NCI-H774 (cell line): ENCODE measurements at regions not wholly inside any gene's neighbourhood (a gene's known extent, or its start where the extent isn't known, plus 50 kb on each side); places are given as distances from the start of the nearest gene placed in this dataset.
"Not testable (repeated sequence)": the region's sequence is repeated elsewhere in the genome, so short reads cannot be mapped to it uniquely, and the experiment has no call there.

Experiments used
- DNase-seq: peaks from one replicate; lab custom pipeline; 2025; lab: John Stamatoyannopoulos, UW

DNA sequence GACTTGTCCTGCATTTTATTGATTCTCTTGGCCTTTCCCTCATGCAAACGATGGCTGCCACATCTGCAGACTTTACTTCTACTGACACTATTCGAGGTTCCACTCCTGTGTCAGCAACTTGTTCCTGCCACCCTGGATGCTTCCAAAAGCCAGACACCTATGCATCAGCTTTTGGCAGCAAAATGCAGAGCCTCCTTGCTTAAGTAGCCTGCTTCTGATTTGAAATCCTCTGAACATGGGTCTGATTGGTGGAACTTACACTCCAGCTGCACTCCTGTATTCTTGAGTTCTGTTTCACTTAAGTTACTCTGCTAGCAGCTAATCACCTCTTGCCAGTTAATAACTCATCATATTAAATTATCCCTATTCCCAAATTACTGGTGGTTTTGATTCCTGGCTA, 152.1 kb upstream of the FMN2 start:
- DNase-seq: no peak

DNA sequence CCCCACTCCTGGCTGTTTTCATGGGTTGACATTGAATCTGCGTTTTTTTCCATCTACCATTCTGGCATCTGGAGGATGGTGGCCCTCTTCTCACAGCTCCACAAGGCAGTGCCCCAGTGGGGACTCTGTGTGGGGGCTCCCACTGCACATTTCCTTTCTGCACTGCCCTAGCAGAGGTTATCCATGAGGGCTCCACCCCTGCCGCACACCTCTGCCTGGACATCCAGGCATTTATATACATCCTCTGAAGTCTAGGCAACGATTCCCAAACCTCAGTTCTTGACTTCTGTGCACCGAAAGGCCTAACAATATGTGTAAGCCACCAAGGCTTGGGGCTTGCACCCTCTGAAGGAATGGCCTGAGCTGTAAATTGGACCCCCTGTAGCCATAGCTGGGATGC, 147.9 kb upstream of the FMN2 start:
- no peak for DNase-seq

DNA sequence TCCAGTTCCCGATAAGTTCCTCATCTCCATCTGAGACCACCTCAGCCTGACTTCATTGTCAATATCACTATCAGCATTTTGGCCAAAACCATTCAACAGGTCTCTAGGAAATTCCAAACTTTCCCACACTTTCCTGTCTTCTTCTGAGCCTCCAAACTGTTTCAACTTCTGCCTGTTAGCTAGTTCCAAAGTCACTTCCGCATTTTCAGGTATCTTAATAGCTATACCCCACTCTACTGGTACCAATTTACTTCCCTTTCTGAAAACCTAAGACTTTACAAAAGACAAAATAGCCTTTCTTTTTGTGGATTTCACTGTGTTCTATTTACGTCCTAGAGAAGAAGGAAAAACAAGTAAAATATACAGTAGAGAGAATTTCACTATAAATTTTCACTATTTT, 147.0 kb upstream of the FMN2 start:
- DNase-seq: no peak

DNA sequence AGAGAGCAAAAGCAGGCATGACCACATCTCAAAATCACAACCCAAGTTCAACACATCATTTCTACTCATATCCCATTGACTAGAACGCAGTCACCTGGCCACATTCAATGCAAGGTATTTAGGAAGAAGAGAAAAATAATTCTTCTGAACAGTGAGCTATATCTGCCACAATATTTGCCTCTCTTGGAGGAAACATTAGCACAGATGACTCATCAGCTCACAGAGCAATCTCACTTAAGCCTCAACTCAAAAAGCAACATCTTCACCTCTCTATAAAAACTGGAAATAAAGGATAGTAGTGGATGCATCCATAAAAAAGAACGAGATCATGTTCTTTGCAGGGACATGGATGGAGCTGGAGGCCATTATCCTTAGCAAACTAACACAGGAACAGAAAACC, 143.9 kb upstream of the FMN2 start:
- no peak for DNase-seq

DNA sequence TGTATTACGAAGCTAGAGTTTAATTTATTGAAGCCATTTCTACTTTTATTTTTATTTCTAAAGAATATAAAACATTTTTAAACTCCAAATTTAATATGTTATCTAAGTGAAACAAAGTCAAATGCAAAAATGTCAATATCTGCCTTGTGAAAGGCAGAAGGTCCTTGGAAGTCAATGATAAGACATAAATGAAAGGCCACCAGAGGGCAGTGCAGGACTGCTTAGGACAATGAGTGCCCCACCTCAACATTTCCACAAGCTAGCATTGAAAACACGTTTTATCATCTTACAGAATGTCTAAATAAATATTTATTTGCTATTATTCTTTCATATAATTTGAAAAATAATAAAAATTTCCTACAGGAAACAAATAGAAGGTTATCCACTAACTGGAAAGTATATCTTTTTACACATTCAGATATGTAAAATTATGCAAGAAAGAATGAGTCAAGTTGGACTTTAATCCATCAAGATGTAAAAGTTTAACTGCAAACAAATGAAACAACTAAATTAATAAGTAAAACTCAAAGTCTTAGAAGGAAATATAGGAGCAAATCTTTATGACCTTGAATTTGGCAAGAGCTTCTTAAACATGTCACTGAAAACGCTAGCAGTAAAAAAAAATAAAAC, 140.1 kb upstream of the FMN2 start:
- DNase-seq: peak; percentile 52

DNA sequence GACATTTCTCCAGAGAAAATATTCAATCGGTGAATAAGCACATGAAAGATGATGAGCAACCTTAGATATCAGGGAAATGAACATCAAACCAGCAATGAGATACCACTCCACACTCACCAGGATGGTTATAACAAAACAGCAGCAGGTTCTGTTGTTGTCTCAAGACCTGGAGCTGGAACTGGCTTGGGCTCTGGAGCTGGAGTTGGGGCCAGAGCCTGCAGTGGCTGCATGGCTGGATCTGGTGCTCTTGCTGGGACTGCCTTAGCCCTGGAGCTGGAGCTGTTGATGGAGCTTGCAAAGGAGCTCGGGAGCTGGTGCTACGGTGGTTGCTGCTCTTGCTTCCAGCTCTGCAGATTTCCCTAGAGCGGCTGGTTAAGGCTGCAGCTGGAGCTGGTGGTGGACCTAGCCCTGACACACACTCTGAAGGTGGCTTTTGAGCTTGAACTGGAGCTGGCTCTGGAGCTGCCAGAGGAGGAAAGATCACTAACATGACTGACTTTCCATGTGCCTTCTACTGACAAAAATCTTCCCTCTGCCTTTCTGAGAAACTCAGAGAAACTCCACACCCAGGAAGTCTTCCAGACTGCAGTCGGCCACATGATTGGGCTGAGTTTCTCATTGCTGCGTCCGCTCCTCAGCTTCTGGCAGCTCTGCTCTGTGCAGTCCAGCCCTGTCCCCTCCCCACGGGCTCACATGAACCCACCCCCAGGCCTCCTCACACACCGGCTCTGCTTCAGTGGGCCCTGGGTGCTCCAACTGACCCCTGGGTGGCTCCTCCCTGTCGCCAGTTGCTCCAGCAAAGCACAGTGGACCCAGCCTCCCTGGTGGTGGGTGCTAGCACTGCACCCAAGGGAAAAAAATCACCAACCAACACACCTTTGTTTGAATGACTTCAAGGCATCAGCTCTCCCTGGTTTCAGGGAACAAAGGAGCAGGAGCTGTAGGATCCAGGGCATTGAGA, 139.1 kb upstream of the FMN2 start:
- peak; percentile 13 for DNase-seq

DNA sequence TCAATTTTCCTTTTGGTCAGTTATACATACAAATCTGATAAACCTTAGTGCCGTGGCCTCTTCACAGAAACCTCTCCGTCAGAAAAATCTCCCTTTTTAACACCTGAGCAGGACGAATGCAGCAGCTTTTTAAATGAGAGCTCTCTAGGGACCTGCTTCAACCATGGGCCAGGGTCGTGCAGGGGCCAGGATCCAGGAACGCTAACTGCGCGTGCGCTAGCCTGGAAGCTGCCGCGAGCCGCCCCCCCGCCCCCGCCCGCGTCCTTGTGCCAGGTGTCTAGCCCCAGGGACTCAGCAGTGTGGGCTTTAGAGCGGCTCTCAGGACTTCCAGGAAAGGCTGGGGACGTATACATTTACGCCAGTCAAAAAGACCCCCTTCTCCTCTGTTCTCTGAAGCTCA, 136.8 kb upstream of the FMN2 start:
- DNase-seq: no peak

DNA sequence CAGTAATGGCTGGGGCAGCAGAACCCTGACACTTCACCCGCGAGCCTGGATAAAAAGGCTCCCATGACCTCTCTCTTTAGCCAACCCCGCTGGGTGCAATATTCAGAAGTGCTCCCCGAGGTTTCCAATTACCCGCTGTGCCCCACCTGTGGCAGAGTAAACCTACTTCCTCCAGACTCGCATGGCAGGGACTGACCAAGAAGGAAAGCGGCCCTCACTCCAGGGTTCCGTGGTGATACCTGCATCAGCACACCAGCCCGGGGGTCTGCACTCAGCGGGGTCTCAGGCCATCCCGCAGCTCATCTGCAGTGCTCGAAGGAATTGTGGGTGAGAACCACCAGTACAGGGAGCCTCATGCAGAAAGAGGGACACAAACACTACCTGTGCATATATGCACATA, 136.3 kb upstream of the FMN2 start:
- DNase-seq: no peak

DNA sequence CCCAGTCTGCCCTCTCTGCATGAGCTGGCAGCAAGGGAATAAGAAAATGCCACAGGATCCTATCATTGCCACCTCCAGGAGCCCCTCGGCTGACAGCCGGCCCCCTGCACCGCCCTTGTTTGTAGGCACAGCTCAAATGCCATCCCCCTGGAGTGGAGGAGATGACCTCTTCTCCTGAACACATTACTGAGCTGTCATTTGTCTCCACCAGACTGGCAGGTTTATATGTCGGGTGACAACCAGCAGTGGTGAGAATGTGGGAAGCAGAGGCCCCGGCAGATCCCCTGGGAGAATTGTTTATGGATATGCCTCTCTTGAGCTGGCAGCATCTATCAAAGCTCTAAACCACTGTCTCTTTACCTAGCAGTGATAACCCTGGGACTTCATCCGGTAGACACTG, 135.4 kb upstream of the FMN2 start:
- DNase-seq: no peak

DNA sequence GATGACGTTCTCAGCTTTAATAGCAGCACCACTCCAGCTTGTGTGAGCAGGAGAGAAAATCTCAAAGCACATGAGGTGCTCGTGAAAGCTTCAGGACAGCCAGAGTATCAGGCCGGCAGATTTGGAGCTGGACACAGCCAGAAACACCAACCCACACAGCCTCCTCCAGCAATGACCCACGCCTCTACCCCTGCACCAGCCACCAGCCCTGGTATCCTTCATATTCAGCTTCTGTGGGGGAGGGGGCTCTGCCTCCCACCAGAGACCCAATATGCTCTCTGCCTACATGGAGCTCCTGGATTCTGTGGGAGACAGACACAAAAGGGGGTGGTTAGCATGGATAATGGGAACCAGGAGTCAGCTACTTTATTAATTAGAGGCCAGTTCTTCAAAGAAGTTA, 133.6 kb upstream of the FMN2 start:
- DNase-seq: no peak

DNA sequence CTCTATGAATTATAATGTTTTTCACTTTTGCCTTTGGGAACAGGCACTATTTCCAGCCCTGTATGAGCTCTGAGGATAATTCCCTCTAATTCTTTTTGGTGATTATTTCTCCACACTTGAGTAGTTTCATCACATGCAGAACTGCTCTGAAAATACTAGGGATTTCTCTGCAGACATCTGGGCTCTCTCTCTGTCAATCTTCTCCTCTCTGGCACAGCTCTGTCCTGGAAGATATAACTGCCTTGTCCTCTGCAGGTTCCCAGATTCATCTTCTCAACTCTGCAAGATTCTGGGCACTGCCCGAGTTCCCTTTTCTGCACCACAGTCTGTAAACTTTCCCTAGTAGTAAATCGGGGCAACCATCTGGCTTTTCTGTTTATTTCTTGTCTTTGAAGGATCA, 131.3 kb upstream of the FMN2 start:
- DNase-seq: no peak

DNA sequence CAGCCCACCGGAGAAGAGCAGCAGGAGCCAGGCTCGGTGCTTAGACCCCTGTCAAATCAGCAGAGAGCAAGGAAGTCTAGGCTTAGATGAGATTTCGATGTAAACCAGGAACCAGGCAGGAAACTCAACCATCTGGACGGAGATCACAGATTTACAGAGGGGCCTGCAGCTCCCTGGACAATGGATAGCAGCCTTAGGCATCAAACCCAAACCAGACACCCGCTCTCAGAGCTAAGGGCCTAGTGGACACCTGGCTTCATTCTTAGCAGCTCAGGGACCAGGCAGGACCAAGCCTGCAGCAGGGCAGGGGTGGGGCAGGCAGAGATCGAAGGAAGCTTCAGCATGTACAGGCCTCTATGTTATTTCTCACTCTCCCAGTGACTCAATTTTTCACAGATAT, 127.8 kb upstream of the FMN2 start:
- DNase-seq: no peak

DNA sequence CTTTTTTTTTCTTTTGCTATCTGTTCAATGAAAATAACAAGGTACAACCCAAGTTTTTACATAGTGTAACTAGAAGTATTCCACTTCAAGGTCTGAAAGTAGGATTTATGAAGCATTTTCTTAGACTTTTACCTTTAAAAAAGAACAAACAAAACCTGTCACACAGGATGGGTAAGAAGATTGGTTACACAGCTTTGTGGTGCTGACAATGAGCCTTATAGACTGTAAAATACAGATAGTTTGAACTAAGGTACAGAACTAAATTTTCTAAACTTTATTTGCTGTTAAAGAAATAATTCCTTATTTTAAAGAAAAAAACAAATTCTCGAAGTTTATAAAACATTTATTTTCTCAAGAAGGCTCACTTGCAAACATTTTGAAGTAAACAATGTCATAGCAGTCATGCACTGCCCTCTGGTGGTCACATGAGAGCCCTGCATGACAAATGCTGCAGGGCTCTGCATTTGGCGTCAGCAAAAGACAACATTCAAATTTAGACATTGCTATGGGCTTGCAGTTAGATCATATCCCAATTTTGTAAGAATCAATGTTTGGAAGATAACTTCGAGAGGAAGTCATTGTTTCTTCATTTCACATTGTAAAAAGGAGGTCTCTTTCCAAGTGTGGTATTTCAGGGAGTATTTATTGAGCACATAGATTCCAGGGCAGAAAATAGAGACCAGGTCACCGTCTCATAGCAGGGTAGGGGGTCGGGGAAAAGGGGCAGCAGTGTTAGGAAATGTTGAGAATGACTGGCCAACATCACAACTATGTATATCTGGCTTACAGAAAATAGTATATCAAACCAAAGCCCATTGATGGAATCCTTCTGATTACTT, 115.3 kb upstream of the FMN2 start:
- DNase-seq: peak; percentile 36

DNA sequence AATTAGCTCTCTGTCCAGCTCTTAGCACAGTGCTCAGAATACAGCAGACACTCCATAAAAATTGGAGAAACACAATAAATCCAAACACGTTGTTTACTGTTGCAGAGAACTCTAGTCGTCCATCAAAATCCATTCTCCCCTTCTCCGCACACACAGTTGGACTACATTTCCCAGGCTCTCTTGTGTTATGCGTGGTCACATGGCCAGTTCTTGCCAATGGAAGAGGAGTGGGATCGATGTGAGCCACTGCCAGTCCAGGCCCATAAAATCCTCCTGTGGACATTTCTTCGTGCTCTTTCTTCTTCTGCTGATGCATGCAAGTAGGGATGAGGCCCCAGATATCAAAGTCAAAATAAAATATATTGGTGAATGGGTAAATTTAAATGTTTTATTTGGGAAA, 114.3 kb upstream of the FMN2 start:
- DNase-seq: no peak

DNA sequence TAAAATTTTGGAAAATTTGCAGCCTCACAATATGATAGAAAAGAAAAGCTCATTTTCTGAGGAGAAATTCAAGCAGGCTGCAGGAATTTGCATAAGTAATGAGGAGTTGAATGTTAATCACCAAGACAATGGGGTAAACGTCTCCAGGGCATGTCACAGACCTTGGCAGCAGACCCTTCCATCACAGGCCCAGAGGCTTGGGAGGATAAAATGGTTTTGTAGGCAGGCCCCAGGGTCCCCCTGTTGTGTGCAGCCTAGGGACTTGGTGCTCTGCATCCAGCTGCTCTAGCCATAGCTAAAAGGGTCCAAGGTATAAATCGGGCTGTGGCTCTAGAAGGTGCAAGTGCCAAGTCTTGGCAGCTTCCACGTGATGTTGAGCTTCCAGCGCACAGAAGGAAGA, 112.2 kb upstream of the FMN2 start:
- DNase-seq: no peak

DNA sequence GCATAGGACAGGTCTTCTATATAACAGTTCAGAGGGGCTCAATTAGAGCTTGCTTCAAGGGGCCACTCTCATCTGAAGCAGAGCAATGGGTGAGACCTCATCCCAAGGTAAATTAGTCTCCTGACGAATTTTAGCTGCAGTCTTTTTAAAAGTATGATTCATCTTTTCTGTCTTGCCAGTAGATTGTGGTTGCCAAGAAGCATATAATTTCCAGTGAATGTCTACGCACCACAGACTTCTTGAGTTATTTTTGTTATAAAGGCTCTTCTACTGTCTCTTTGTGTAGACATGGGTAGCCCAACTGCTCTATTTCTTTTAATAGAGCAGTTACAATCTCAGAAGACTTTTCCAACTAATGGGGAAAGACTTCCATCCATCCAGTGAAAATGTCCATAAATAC, 108.9 kb upstream of the FMN2 start:
- DNase-seq: no peak

DNA sequence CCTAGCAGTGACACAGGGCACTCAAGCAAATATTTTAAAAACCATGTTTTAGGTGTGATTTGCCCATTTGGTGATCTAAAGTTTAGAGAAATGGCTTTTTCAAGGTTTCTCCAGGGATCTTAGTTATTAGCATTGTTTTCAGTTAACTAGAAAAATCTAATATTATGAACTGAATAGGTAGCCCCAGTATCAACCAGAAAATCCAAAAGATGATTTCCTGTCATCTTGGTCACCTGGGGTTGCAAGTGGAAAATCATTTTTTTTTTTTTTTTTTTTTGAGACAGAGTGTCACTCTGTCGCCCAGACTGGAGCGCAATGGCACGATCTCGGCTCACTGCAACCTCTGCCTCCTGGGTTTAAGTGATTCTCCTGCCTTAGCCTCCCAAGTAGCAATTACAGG, 106.6 kb upstream of the FMN2 start:
- DNase-seq: no peak

DNA sequence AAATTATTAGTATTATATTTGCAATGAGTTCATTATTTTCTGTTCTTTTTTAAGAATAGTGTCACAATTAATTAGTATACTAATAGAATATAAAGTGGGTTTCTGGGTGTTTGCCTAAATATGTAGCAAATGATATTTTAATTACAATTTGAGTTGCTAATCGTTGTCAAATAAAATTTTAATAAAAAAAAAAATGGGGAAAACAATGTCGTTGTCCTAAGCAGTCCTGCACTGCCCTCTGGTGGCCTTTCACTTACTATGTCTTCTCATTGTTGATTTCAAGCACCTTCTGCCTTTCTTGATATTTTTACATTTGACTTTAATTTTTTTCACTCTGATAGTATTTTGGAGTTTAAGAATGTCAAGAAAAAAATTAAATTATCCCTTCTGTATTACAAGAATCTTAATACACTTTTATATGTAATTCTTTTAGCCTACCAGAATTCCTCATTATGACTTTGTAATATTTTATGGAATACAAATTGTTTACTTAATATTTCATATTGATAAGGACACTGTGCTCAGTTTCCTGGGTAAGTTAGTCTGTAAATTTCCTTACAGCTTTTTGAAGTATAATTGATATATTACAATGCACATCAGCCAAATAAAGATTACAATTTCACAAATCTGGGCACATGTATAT, 104.5 kb upstream of the FMN2 start:
- DNase-seq: peak; percentile 15

DNA sequence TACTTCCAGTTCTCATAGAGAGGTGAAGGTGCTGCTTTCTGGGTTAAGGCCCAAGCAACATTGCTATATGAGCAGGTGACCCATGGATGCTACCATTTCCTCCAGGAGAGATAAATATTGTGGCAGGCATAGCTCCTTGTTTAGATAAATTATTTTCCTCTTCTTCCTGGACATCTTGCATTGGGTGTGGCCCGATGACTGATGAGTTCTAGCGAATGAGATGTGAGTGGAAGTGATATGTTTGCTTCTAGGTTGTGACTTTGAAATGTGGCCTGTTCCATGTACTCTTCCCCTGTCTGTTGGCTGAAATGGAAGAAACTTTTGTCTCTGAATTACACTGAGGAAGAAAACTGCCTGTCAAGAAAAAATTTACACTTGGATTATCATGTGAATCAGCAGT, 101.7 kb upstream of the FMN2 start:
- no peak for DNase-seq

DNA sequence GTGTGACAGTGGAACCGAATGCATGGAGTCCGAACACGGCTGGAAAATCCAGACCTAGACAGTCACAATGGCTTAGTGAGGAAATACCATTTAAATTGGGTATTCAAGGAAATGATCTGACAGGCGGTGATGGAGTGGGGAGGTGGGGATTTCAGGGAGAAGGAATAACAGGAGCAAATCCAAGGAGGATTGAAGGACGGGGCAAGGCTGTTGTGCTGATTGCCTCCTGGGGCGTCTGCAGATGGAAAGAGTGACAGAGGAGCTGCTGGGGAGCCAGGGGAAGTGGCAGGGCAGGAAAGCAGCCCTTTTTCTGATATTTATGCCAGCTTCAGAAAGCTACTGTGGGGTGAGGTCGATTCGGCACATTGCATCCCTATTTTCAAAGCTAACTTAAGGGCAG, 99.1 kb upstream of the FMN2 start:
- DNase-seq: not testable (repeated sequence)

DNA sequence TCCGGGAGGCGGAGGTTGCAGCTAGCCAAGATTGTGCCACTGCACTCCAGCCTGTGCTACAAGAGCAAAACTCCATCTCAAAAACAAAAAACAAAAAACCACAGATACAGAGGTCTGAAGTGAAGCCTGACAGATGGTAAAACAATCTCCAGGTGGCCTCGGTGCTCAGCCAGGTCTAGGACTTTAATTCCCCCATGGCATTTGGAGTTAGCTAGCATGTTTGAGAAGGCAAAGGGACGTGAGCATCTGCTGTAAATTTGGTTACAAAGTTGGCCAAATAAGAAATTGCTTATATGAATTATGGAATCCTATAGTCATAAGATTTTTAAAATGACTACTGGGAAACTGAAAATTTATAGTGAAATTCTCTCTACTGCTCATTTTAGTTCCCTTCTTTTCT, 98.3 kb upstream of the FMN2 start:
- no peak for DNase-seq

DNA sequence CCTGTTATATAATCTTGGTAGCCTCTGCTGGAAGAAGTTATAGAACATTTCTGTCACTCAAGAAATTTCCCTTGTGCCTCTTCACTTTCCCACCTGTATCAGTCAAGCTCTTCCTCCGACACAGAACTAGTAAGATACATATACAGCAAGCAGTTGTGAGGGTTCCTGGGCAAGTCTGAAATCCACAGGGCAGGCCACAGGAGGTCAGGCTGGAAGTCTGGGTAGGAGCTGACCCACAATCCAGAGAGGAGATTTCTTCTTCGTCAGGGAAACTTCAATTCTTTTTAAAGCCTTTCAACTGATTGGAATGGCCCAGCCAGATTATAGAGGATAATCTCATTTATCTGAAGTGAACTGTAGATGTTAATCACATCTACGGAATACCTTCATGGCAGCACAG, 96.4 kb upstream of the FMN2 start:
- no peak for DNase-seq
